HL-60/S4 treated with phorbol 12-myristate 13-acetate at 8.2 ng/mL for 4 days and 3 days (cell line): ENCODE measurements at regions not wholly inside any gene's neighbourhood (a gene's known extent, or its start where the extent isn't known, plus 50 kb on each side); places are given as distances from the start of the nearest gene placed in this dataset.

Source experiments
- in situ Hi-C: fragments of 300-500 bp; cut with MboI; formaldehyde crosslinking; loops from 2 replicates; pipeline ENCODE4 v1.15.0; 2022; ENCODE audit warnings: low sequenced_read_pairs

DNA sequence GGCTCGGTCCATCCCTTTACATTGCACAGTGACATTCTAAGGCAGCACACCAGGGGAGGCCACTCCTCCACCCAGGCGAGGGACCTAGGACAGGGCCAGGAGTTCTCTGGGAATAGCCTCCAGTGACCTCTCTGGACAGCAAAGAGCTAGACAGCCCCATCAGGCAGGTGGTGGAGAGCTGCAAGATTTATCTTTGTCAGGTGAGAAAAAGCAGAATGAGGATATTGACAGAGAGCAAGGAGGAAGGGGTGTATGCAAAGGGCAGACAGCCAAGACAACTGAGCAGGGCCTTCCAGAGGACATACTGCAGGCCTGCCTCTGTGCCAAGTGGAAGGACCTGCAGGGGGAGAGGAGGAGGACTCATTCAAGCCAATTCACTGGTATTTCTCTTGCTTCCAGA is 112.4 kb upstream of the MAX start:
- in situ Hi-C loops: no loop called here

DNA sequence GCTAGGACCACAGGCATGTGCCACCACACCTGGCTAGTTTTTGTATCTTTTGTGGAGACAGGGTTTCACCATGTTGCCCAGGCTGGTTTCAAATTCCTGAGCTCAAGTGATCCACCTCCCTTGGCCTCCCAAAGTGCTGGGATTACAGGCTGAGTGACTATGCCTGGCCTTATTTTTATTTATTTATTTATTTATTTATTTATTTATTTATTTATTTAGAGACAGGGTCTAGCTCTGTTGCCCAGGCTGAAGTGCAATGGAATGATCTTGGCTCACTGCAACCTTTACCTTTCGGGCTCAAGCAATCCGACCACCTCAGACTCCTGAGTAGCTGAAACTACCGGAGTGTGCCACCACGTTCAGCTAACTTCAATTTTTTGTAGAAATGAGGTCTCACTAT is 117.0 kb upstream of the MAX start:
- in situ Hi-C loops: no loop called here

DNA sequence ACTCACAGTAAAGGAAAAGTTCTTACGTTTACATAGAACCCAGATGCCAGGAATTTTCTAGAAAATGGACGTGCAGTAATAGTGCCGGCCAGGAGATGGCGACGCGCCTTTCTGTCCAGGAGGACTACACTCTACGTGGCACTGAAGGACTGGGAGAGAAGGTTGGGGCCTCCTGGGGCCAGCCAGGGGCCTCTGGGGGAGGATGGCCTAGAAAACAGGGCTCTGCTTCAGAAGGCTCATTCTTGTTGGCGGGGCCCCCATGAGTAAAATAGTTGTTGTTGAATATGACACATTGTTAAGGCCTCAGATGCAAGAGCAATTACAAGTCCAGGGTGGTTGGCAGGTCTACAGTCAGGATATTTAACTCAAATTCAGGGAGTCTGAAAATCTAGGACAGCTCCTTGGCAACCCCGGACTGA is 120.1 kb upstream of the MAX start:
- in situ Hi-C loops: no loop called here

DNA sequence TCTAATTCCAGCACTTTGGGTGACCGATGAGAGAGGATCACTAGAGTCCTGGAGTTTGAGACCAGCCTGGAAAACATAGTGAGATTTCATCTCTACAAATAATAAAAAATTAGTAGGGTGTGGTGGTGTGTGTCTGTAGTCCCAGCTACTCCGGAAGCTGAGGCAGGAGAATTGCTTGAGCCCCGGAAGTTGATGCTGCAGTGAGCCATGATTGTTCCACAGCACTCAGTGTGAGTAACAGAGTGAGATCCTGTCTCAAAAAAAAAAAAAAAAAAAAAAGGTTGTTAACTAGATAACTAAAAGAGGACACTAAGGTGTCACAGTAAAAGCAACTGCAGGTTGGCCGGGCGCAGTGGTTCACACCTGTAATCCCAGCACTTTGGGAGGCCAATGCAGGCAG is 121.3 kb upstream of the MAX start:
- in situ Hi-C loops: no loop called here

DNA sequence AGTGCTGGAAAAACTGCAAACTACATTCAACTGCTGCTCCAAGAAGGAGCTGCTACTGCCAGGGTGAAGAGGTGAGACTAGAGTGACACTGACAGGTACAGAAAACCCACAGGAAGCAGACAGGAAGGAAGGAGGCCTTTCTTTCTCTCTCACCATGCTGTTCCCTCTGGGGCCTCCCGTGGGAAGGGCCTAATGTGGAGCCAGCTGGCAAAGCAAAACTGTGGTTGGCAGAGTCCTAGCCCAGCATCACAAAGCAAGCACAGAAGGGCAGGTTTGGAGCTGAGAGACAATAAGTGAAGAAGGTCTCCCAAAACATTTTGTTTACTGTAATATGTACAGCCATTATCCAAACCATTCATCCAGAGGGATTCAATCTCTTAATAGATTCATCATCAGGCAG is 122.5 kb upstream of the MAX start:
- in situ Hi-C loops: no loop called here

DNA sequence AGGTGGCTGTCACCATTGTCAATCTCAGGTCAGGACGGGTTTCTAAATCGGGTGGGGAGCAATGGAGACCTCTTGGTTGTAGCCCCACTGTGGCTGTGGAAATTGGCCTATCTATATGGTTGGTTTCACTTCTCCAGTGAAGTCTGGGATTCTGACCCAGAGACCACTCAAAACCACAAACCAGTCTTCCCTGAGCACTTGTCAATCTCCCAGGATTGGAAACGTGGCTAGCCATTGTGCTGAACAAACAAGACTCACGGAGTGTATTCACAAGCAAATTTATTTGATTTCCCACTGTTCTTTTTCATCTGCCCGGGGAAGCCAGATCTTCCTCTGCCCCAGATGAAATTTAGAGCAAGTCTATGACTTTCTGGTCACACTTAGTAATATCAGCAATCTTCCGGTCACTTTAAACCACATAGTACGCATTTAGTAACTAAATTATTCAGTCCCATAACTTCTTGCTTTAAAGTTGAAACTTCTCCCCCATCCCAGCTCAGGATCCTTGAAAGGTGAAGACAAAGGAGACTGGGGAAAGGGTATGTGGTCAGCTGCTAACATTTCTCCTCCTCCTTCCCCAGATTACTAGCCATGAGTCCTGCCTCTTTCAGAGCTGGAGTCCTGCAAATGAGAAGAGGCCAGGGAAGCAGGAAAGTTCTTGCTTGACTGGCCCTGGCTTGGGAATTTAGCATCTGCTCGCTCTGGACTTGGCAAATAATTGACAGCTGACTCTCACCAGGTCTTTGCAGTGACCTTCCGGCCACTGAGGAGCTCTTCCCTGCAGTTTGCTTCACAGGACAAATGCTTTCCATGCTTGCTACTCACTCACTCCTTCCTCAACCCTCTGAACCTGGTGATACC is 123.2 kb upstream of the MAX start:
- in situ Hi-C loops: no loop called here

DNA sequence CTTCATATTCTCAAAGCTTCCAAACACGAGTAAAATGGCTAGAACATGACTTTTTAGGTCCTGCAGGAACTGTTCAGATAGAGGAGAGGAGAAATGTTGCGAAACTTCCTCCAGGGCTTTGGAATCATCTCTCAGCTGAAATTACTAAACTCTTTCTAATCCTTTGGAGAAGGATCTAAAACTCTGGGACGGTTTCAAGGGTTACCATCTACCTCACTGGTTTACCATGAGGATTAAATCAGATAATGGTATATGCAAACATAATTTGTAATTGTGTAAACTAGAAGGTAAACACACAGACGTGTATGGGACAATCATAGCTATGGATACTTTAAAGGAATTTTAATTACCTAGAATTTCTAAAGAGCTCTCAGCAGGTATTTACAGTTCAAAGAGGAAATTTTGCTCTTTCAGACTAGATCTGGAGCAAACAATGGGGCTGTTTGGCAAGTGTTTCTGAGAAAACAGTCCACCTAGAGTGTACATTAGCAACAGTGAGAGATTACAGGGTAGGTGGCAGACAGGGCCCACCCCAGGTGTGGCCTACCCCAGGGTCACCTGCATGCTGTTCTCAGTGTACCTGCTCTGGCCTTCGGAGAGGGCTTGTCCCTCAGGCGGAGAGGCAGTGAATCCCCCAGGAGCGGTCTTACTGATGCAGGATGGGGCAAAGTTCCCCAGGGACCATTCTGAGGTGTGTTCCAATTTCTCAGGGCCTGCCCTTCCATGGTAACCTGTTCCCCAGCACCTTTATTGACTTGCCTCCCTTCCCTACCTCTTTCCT is 124.7 kb upstream of the MAX start:
- in situ Hi-C loops: no loop called here

DNA sequence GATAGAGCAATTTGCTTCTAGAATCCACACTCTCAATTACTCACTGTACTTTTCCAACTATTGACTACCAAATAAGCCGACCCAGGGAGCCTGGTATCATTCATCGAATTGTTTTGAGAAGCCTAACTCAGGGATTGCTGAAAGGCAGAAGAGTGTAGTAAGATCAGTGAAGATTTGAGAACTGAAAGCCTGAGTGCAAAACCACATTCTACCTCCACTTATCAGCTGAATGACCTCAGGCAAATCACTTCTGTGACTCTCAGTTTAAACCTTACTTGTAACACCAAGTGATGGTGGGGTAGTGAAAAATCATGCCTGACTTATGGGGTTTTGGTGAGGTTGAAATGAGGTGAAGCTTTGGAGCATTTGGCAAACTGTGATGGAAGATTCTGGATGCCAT is 126.1 kb upstream of the MAX start:
- in situ Hi-C loops: no loop called here

DNA sequence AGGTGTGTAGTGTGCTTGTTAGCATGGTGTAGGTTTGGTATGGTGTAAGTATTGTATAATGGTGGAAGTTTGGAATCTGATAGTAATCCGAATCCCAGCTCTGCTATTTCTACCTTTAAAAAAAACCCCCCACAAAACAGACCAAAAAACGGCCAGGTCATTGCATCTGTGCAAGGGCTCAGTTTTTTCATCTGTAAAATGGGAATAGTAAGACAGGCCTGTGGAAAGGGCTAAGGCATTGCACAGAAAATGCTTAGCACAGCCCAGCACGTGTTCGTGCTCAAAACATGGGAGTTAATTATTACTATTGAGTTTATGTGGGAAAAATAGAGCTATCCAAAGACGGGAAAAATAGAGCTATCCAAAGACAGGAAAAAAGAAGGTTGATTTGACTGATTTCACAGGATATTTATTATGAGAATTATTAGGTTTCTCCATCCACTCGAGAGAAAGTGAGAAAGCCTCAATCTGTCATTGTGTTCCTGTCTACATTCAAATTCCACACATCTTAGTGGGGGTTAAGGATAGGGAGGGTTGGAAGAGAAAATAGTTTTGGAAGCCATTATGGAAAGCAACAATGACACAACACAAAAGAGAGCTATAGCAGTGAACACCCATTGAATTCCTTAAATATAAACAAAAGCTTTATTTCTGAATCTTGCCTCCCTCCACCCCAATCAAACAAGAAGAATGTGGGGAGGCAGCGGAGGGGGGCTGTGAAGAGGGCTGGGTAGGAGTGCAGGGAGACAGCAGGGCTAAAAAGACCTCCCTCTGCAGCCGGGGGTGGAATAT is 126.8 kb upstream of the MAX start:
- in situ Hi-C loops: no loop called here

DNA sequence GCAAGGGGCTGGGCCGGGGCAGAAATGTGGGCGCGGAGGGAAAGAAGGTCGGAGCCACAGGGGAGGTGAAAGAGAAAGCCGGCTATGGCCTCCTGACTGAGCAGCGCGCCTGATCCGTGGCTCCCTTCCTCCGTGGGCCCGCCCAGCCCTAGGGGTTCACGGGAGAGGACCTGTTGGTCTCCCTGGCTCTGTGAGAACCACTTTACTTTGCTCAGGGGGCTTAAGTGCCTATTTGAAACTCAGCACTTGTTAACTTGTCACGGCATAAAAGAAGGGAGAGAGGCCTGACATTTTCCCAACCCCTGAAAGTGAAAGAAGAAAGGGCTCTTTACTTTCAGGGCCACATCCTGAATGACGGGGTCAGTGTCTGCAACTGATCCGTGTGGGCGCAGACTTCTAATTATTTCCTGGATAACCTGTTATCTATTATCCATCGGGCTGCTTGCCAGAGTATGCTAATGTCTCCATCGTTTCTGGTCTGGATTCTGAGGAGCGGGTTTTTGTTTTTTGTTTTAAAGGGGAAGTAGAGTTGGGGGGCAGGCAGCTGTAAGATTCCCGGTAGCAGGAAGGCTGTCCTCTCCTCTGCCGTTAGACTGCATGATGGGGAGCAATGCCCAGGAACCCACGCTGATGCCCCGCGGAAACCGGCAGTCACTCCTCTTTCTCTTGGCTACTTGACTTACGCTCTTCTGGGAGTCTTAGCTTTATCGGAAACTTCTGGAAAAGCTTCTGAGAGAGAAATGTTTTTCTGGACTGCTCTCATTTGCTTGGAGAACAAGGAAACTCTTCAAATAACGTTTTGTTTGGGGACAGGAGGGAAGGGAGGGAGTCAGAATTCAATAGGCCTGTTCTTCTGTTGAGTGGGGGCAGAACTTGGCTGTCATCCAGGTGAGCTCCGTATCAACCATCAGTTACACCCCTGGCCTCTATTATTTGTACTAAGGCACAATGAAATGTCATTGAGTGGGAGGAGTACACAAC is 127.7 kb upstream of the MAX start:
- in situ Hi-C loops: no loop called here

DNA sequence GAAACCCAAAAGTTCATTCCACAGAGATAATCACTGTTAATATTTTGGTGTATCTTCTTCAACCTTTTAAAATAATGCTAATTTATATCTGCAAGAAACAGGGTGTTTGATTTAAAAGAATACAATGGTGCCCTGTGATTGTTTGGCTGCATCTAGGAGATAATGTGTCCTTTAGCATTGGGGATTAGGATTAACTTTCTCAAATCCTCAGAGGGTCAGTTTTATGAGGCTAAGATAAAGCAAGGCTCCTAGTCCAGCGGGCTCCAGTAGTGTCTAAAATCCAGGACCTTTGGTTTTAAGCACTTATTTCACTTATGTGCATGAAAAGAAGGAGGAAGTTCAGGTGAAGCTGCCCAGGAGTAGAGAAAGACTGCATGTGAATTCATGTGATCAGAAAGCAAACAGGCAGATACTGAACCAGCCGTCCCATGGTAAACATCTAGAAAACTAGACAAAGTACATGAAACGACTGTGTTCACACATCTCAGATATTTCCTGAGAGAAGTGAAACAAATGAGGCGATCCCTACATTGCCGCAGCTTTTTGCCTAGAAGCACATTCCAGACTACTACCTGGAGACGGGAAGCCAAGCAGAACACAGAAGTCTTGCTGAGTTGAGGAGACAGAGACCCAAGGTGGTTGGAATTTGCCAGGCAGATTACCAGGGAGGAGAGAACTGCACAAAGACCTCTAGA is 129.1 kb upstream of the MAX start:
- in situ Hi-C loops: no loop called here

DNA sequence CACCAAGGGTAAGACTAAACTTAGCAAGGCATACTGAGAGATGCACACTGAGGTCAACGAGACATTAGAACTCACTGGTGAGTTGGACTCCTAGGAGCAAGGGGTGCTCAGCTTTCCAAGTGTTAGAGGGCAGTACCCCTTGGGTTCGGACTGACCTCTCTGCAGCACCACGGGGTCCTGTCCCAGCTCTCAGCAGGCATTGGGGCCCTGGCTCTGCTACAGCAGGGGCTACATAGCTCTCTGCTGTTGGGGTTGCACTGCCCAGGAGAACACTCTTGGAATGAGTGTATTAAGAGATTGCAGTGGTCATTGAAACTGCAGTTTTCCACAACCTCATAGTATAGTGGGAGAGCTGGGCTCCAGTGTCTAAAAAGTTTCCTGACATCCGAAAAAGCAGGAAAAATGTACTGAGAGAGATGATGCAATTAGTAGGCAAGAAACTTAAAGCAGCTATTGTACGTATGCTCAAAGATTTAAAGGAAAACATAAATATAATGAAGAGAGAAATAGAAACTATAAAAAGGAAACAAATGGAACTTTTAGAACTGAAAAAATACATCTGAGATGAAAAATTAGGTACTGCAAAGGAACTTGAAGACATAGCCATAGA is 132.5 kb upstream of the MAX start:
- in situ Hi-C loops: no loop called here

DNA sequence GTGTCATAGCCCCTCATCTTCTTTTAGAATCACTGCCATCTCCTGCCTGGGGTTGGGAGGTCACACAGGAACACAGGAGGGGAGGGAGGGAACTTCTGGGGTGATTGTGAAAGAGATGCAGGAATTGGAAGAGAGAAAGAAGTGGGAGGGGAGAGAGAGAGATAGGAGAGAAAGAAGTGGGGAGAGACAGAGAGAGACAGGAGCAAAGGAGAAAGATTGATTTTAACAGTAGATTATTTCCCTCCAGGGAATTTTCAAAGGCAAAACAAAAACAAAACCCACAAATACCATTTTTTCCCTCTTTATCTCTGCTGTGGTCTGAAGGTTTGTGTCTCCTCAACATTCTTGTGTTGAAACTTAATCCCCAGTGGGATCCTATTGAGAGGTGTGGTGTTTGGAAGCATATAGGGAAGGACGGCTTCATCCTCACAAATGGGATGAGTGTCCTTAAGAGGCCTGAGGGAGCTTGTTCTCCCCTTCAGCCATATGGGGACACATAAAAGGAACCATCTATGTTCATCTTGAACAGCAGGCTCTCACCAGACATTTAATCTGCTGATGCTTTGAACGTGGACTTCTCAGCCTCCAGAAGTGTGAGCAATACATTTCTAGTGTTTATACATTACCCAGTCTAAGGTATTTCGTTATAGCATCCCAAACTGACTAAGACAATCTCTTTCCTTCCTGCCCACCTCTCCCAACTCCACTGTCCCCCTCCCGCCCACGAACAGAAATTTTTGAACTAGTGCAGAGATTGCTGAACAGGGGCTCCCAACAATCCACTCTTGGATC is 134.9 kb upstream of the MAX start:
- in situ Hi-C loops: no loop called here

DNA sequence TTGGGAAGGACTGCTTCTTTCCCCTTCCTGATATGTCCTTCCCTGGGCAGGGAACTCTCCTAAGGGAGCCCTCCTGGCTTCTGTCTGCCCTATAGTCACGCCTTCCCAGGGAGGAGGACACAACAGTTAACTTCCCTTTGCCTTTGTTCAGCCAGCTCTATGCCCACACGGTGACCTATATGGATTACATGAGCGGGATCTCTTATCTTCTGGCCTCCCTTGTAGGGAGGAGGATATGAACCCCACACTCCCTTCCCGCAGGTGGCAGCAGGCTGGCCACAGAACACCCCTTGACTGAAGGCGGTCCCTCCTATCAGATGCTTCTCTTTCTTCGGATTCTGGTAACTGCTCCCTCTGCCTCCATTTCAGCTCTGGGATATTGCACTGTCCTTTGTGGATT is 135.6 kb upstream of the MAX start:
- in situ Hi-C loops: no loop called here

DNA sequence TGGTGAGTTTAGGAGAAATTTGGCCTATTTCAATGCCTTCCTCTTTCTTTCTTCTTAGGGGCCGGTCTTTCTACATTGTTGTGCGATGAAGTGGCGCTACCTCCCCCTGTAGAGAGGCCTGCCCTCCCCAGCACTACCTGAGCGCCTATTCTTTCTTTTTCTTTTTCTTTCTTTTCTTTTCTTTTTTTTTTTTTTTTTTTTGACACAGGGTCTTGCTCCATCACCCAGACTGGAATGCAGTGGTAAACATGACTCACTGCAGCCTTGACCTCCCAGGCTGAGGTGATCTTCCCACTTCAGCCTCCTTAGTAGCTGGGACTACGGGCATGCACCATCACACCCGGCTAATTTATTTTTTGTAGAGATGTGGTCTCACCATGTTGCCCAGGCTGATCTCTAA is 136.1 kb upstream of the MAX start:
- in situ Hi-C loops: no loop called here

DNA sequence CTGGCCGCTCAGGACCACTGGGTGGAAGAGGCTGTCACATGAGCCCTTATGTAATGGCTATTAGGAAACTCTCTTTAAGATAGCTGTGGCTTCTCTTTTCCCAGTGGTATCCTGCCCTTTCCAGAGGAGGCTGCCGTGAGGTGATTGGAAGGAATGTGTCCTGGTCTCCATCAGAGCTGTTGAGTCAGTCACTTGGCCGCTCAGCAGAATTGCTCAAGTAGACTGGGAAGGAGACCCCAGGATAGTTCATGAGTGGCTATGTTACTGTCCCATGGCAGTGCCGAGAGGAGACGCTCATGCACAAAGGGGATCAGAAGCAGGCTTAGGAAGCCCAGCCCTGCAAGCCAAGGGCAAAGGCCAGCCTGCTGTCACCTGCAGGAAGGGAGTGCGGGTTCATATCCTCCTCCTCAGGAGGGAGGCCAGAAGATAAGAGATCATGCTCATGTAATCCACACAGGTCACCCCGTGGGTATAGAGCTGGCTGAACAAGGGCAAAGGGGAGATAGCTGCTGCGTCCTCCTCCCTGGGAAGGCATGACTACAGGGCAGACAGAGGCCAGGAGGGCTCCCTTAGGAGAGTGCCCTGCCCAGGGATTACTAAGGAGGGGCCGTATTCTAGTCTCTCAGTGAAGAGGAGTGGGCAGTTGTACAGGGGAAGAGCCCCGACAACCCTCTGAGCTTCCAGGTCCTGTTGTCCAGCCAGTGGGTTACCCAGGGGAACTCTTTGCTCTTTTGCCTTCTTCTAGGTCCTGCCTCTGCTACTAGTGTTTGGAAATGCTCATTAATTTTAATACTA is 137.0 kb upstream of the MAX start:
- in situ Hi-C loops: no loop called here

DNA sequence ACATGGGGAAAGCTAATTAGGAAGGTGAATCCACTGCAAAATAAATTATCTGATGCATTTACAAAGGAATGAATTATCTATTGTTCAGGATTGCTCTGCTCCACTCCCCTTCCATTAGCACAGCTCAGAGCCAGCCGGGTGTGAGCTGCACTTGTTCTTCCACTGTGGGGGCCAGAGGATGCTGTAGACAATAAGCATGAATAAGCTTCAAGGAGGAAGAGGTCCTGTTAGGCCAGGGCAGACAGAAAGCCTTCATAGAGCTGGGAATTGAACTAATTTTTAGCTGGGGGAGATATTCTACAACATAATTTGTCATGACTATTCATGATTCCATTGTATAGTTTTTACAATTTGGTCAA is 137.6 kb upstream of the MAX start:
- in situ Hi-C loops: no loop called here
